GM12864 (cell line): ENCODE measurements at regions not wholly inside any gene's neighbourhood (a gene's known extent, or its start where the extent isn't known, plus 50 kb on each side); places are given as distances from the start of the nearest gene placed in this dataset.

Source experiments
- DNase-seq: peaks from one replicate; pipeline ENCODE4 v3.0.0-alpha.2; 2011; ENCODE audit warnings: low read depth
- H3K4me3 ChIP-seq: 2 replicates; pipeline ENCODE4 v1.5.1; 2011; ENCODE audit warnings: mild to moderate bottlenecking, low read depth, low read length, control low read depth
- CTCF ChIP-seq: IDR thresholded peaks from 2 replicates; pipeline ENCODE4 v1.5.1; 2011; ENCODE audit warnings: low read depth, mild to moderate bottlenecking, moderate library complexity, low read length, control low read depth, inconsistent platforms; ENCODE audit errors: missing control alignments

- DNase-seq = no peak
- no peak for TF ChIP-seq CTCF
- H3K4me3 ChIP-seq = no peak overlapping the region
Observed at GRCh38 chr2:14552286-14552685, 80.2 kb upstream of the LRATD1 start.

- no peak for TF ChIP-seq CTCF
- no peak for DNase-seq
Observed at GRCh38 chr2:14552818-14553217, 79.7 kb upstream of the LRATD1 start.

GRCh38 chr2:14554849-14555545, 77.5 kb upstream of the LRATD1 start:
- no peak for TF ChIP-seq CTCF
- H3K4me3 ChIP-seq = no peak overlapping the region
- DNase-seq = no peak

More at GRCh38 chr2:14552818-14553217, 79.7 kb upstream of the LRATD1 start:
- H3K4me3 ChIP-seq = no peak overlapping the region

GRCh38 chr2:14557111-14557510, 75.4 kb upstream of the LRATD1 start:
- TF ChIP-seq CTCF = no peak
- no peak for DNase-seq
- no peak overlapping the region for H3K4me3 ChIP-seq

GRCh38 chr2:14557916-14558315, 74.6 kb upstream of the LRATD1 start:
- DNase-seq = no peak
- no peak for TF ChIP-seq CTCF
- no peak overlapping the region for H3K4me3 ChIP-seq

- DNase-seq = no peak
- no peak for TF ChIP-seq CTCF
- no peak overlapping the region for H3K4me3 ChIP-seq
Observed at GRCh38 chr2:14558335-14558919, 74.1 kb upstream of the LRATD1 start.

- TF ChIP-seq CTCF = no peak
- H3K4me3 ChIP-seq = no peak overlapping the region
- no peak for DNase-seq
Observed at GRCh38 chr2:14560716-14561115, 71.8 kb upstream of the LRATD1 start.
